ENCODE measurements at regions not wholly inside any gene's neighbourhood (a gene's known extent, or its start where the extent isn't known, plus 50 kb on each side); places are given as distances from the start of the nearest gene placed in this dataset.

DNA sequence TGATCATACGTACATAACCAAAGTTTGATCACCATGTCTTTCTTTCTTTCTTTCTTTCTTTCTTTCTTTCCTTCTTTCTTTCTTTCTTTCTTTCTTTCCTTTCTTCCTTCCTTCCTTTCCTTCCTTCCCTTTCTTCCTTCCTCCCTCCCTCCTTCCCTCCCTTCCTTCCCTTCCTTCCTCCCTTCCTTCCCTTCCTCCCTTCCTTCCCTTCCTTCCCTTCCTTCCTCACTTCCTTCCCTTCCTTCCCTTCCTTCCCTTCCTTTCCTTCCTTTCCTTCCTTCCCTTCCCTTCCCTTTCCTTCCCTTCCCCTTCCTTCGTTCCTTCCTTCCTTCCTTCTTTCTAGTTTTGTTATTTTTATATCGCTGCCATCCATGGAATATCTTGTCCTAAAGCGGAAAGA lies 406.7 kb upstream of the DDX18 start:
- Histone ChIP-seq H3K4me2 (ENCODE audit: insufficient read depth, low read length) (no peak overlapping the region), H2AFZ (ENCODE audit: low read length) (no peak overlapping the region), H3K79me2 (ENCODE audit: insufficient read depth, low read length) (no peaks in the 10 kb centered on the region), H3K9me3 (ENCODE audit: low read depth, low read length) (peaks cover 6% of the 10 kb centered on the region), H3K4me1 (ENCODE audit: insufficient read depth, low read length) (no peaks in the 10 kb centered on the region), H3K36me3 (ENCODE audit: insufficient read depth, low read length) (no peaks in the 10 kb centered on the region), H3K27ac (ENCODE audit: low read depth, low read length) (no peak overlapping the region), H3K4me3 (ENCODE audit: insufficient read depth, low read length) (no peak overlapping the region), H3K27me3 (ENCODE audit: insufficient read depth, low read length) (no peaks in the 10 kb centered on the region), H4K20me1 (ENCODE audit: insufficient read depth, low read length) (no peaks in the 10 kb centered on the region)
- DNase-seq (ENCODE audit: insufficient read length, low spot score, missing footprints), result no peak
- TF ChIP-seq, protein P1, sequence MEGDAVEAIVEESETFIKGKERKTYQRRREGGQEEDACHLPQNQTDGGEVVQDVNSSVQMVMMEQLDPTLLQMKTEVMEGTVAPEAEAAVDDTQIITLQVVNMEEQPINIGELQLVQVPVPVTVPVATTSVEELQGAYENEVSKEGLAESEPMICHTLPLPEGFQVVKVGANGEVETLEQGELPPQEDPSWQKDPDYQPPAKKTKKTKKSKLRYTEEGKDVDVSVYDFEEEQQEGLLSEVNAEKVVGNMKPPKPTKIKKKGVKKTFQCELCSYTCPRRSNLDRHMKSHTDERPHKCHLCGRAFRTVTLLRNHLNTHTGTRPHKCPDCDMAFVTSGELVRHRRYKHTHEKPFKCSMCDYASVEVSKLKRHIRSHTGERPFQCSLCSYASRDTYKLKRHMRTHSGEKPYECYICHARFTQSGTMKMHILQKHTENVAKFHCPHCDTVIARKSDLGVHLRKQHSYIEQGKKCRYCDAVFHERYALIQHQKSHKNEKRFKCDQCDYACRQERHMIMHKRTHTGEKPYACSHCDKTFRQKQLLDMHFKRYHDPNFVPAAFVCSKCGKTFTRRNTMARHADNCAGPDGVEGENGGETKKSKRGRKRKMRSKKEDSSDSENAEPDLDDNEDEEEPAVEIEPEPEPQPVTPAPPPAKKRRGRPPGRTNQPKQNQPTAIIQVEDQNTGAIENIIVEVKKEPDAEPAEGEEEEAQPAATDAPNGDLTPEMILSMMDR (IDR thresholded peaks at IDR 0.05; ENCODE audit: extremely low read depth, low read depth, low read length), result no peak

DNA sequence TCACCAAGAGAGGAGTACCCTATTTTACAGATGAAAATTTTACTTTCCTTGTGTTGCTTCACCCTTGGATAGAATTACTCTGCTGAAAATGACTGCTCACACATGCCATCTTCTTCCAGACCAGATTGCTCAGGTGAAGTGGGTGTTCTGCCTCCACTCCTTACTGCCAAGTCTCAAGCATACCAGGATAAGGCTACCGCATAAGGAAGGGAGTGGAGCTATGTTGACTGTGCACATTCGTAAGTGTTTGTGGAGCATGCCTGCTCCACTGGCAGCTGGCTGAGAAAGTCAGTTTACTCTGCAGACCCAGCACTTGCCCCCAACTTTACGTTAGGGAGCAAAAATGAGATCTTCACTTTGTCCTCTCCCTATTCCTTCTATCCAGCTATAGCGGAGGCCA lies 405.0 kb upstream of the DDX18 start:
- DNase-seq (ENCODE audit: insufficient read length, low spot score, missing footprints), result no peak
- Histone ChIP-seq H3K9me3 (ENCODE audit: low read depth, low read length) (peaks cover 3% of the 10 kb centered on the region), H3K27me3 (ENCODE audit: insufficient read depth, low read length) (no peaks in the 10 kb centered on the region), H3K27ac (ENCODE audit: low read depth, low read length) (no peak overlapping the region), H3K36me3 (ENCODE audit: insufficient read depth, low read length) (no peaks in the 10 kb centered on the region), H3K79me2 (ENCODE audit: insufficient read depth, low read length) (no peaks in the 10 kb centered on the region), H2AFZ (ENCODE audit: low read length) (no peak overlapping the region), H3K4me1 (ENCODE audit: insufficient read depth, low read length) (no peaks in the 10 kb centered on the region), H3K4me3 (ENCODE audit: insufficient read depth, low read length) (no peak overlapping the region), H3K4me2 (ENCODE audit: insufficient read depth, low read length) (no peak overlapping the region), H4K20me1 (ENCODE audit: insufficient read depth, low read length) (no peaks in the 10 kb centered on the region)
- TF ChIP-seq, protein P1 (IDR thresholded peaks at IDR 0.05; ENCODE audit: extremely low read depth, low read depth, low read length), result no peak

DNA sequence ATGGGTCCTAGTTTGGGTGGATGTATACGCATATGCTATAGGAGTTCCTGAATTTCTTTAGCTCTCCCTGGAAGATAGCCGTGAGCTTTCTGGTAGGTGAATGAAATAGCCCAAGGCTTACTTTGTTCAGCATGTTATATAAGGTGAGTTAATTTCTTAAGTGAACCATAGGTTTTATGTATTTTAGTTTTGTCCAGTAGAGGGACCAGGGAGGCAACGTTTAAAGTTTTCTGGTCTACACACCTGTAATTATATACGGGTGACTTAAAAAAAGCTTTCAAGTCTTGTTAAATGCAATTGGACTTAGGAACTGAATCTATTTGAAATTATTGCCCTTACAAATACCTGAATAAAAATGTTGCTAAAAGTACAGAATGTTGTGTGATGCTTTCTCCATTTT lies 402.5 kb upstream of the DDX18 start:
- DNase-seq (ENCODE audit: insufficient read length, low spot score, missing footprints), result no peak
- TF ChIP-seq, protein P1 (IDR thresholded peaks at IDR 0.05; ENCODE audit: extremely low read depth, low read depth, low read length), result no peak
- Histone ChIP-seq H3K9me3 (ENCODE audit: low read depth, low read length) (peaks cover 3% of the 10 kb centered on the region), H3K36me3 (ENCODE audit: insufficient read depth, low read length) (no peaks in the 10 kb centered on the region), H3K4me3 (ENCODE audit: insufficient read depth, low read length) (no peak overlapping the region), H2AFZ (ENCODE audit: low read length) (no peak overlapping the region), H3K27ac (ENCODE audit: low read depth, low read length) (no peak overlapping the region), H3K79me2 (ENCODE audit: insufficient read depth, low read length) (no peaks in the 10 kb centered on the region), H3K4me2 (ENCODE audit: insufficient read depth, low read length) (no peak overlapping the region), H3K27me3 (ENCODE audit: insufficient read depth, low read length) (no peaks in the 10 kb centered on the region), H3K4me1 (ENCODE audit: insufficient read depth, low read length) (no peaks in the 10 kb centered on the region), H4K20me1 (ENCODE audit: insufficient read depth, low read length) (no peaks in the 10 kb centered on the region)

DNA sequence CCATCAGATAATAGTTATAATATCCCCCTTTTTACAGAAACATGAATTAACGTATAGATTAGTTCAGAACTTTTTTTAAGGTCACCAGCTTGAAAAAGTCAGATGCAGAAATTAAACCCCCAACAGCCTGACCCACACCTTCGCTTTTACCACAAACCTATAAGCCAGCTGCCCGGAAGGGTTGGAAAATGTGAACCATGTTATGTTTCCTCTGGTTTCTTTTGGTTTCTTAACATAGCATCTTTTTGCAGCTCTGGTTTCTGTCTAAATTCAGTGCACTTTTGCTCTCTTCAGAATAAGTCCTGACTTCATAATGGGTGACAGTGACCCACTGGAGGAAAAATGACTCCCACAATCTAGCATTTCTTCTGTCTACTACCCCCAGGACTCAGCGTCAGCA lies 381.7 kb upstream of the DDX18 start:
- Histone ChIP-seq H3K36me3 (ENCODE audit: insufficient read depth, low read length) (no peaks in the 10 kb centered on the region), H3K4me1 (ENCODE audit: insufficient read depth, low read length) (no peaks in the 10 kb centered on the region), H3K9me3 (ENCODE audit: low read depth, low read length) (no peaks in the 10 kb centered on the region), H3K4me2 (ENCODE audit: insufficient read depth, low read length) (no peak overlapping the region), H2AFZ (ENCODE audit: low read length) (no peak overlapping the region), H3K4me3 (ENCODE audit: insufficient read depth, low read length) (no peak overlapping the region), H3K27me3 (ENCODE audit: insufficient read depth, low read length) (no peaks in the 10 kb centered on the region), H3K79me2 (ENCODE audit: insufficient read depth, low read length) (no peaks in the 10 kb centered on the region), H3K27ac (ENCODE audit: low read depth, low read length) (no peak overlapping the region), H4K20me1 (ENCODE audit: insufficient read depth, low read length) (no peaks in the 10 kb centered on the region)
- DNase-seq (ENCODE audit: insufficient read length, low spot score, missing footprints), result no peak
- TF ChIP-seq, protein P1 (IDR thresholded peaks at IDR 0.05; ENCODE audit: extremely low read depth, low read depth, low read length), result no peak

Measured in osteoblast (primary cell).